NCI-H446 treated with DMSO at 0.1 percent for 48 hours (cell line): ENCODE measurements at regions not wholly inside any gene's neighbourhood (a gene's known extent, or its start where the extent isn't known, plus 50 kb on each side); places are given as distances from the start of the nearest gene placed in this dataset.
"Not testable (repeated sequence)": the region's sequence is repeated elsewhere in the genome, so short reads cannot be mapped to it uniquely, and the experiment has no call there.

ENCODE experiments used
- DNase-seq: peaks from one replicate; lab custom pipeline; 2025; lab: John Stamatoyannopoulos, UW

GRCh38 chr10:35933491-35933890 is 291.4 kb upstream of the FZD8 start:
- no peak for DNase-seq

GRCh38 chr10:35929962-35930361 is 287.9 kb upstream of the FZD8 start:
- not testable (repeated sequence) for DNase-seq

GRCh38 chr10:35928748-35929147 is 286.7 kb upstream of the FZD8 start:
- peak; percentile 64 for DNase-seq

- DNase-seq: no peak
These were observed 285.9 kb upstream of the FZD8 start for GRCh38 chr10:35927990-35928488.

- DNase-seq: no peak
These were observed 285.2 kb upstream of the FZD8 start for GRCh38 chr10:35927341-35927740.

GRCh38 chr10:35926846-35927245 is 284.8 kb upstream of the FZD8 start:
- no peak for DNase-seq

GRCh38 chr10:35925493-35925892 is 283.4 kb upstream of the FZD8 start:
- no peak for DNase-seq

GRCh38 chr10:35924759-35925158 is 282.7 kb upstream of the FZD8 start:
- DNase-seq: no peak

- DNase-seq: no peak
These were observed 280.9 kb upstream of the FZD8 start for GRCh38 chr10:35922876-35923600.

GRCh38 chr10:35921866-35922350 is 279.8 kb upstream of the FZD8 start:
- no peak for DNase-seq

- DNase-seq: no peak
These were observed 274.7 kb upstream of the FZD8 start for GRCh38 chr10:35916791-35917190.

- no peak for DNase-seq
These were observed 271.5 kb upstream of the FZD8 start for GRCh38 chr10:35913628-35914027.

- DNase-seq: no peak
These were observed 270.8 kb upstream of the FZD8 start for GRCh38 chr10:35912615-35913569.

- no peak for DNase-seq
These were observed 269.9 kb upstream of the FZD8 start for GRCh38 chr10:35911954-35912353.

GRCh38 chr10:35911233-35911632 is 269.1 kb upstream of the FZD8 start:
- DNase-seq: no peak

GRCh38 chr10:35910234-35910633 is 268.1 kb upstream of the FZD8 start:
- DNase-seq: no peak

GRCh38 chr10:35909121-35909720 is 267.1 kb upstream of the FZD8 start:
- no peak for DNase-seq

- no peak for DNase-seq
These were observed 266.4 kb upstream of the FZD8 start for GRCh38 chr10:35908451-35908850.

- no peak for DNase-seq
These were observed 265.5 kb upstream of the FZD8 start for GRCh38 chr10:35907548-35907947.

GRCh38 chr10:35906155-35906554 is 264.1 kb upstream of the FZD8 start:
- DNase-seq: no peak

GRCh38 chr10:35903021-35903420 is 260.9 kb upstream of the FZD8 start:
- no peak for DNase-seq

- peak; percentile 51 for DNase-seq
These were observed 256.8 kb upstream of the FZD8 start for GRCh38 chr10:35898716-35899440.
